ENCODE measurements at regions not wholly inside any gene's neighbourhood (a gene's known extent, or its start where the extent isn't known, plus 50 kb on each side); places are given as distances from the start of the nearest gene placed in this dataset.

GRCh38 chr2:20138696-20139095 lies 86.2 kb downstream of the SDC1 start:
- Histone ChIP-seq H3K9me3 (no peaks in the 10 kb centered on the region), H3K4me3 (no peak overlapping the region), H3K27ac (peak overlapping the region; percentile 32), H3K36me3 (no peaks in the 10 kb centered on the region), H3K4me1 (peaks cover 42% of the 10 kb centered on the region), H3K27me3 (no peaks in the 10 kb centered on the region)
- WGBS = 51% methylated on average over 6 of the region's 6 CpGs
- TF ChIP-seq EP300 (IDR thresholded peaks at IDR 0.05) (no peak), CTCF (IDR thresholded peaks at IDR 0.05) (no peak), POLR2AphosphoS5 (IDR thresholded peaks at IDR 0.05) (no peak), POLR2A (IDR thresholded peaks at IDR 0.05) (no peak)
- peak in 1 of 2 donors; percentile 49 for DNase-seq (ENCODE audit: low spot score in 2 of 2)

- Histone ChIP-seq H3K4me3 (no peak overlapping the region), H3K27ac (peak overlapping the region; percentile 6), H3K27me3 (no peaks in the 10 kb centered on the region), H3K36me3 (no peaks in the 10 kb centered on the region), H3K9me3 (no peaks in the 10 kb centered on the region), H3K4me1 (peaks cover 42% of the 10 kb centered on the region)
- 77% methylated on average over 8 of the region's 8 CpGs for WGBS
- TF ChIP-seq CTCF (IDR thresholded peaks at IDR 0.05) = no peak
- TF ChIP-seq POLR2AphosphoS5 (IDR thresholded peaks at IDR 0.05) = no peak
- no peak for TF ChIP-seq POLR2A (IDR thresholded peaks at IDR 0.05)
- no peak for TF ChIP-seq EP300 (IDR thresholded peaks at IDR 0.05)
- peak in 1 of 2 donors; percentile 28 for DNase-seq (ENCODE audit: low spot score in 2 of 2)
Measured at GRCh38 chr2:20137884-20138283, 86.5 kb upstream of the LAPTM4A start.

GRCh38 chr2:20137131-20137571 lies 85.7 kb upstream of the LAPTM4A start:
- WGBS = 77% methylated on average over 8 of the region's 10 CpGs
- no peaks in the 10 kb centered on the region for H3K9me3 ChIP-seq
- H3K4me3 ChIP-seq = no peak overlapping the region
- peaks cover 41% of the 10 kb centered on the region for H3K4me1 ChIP-seq
- H3K36me3 ChIP-seq = no peaks in the 10 kb centered on the region
- no peak for TF ChIP-seq EP300 (IDR thresholded peaks at IDR 0.05)
- TF ChIP-seq CTCF (IDR thresholded peaks at IDR 0.05) = no peak
- no peak for TF ChIP-seq POLR2AphosphoS5 (IDR thresholded peaks at IDR 0.05)
- TF ChIP-seq POLR2A (IDR thresholded peaks at IDR 0.05) = no peak
- DNase-seq (ENCODE audit: low spot score in 2 of 2) = no peak
- H3K27me3 ChIP-seq = no peaks in the 10 kb centered on the region
- no peak overlapping the region for H3K27ac ChIP-seq

GRCh38 chr2:20136149-20136548 lies 84.7 kb upstream of the LAPTM4A start:
- Histone ChIP-seq H3K9me3 (no peaks in the 10 kb centered on the region), H3K27ac (peak overlapping the region; percentile 64), H3K4me3 (no peak overlapping the region), H3K36me3 (no peaks in the 10 kb centered on the region), H3K27me3 (no peaks in the 10 kb centered on the region), H3K4me1 (peaks cover 31% of the 10 kb centered on the region)
- no peak for DNase-seq (ENCODE audit: low spot score in 2 of 2)
- peak in 1 of 3 donors; percentile 19 for TF ChIP-seq POLR2AphosphoS5 (IDR thresholded peaks at IDR 0.05)
- TF ChIP-seq CTCF (IDR thresholded peaks at IDR 0.05) = no peak
- WGBS = 86% methylated on average over 5 of the region's 12 CpGs

- WGBS = 12% methylated on average over 10 of the region's 10 CpGs
- peaks cover 29% of the 10 kb centered on the region for H3K4me1 ChIP-seq
Measured at GRCh38 chr2:20135631-20136050, 84.2 kb upstream of the LAPTM4A start.

More at GRCh38 chr2:20135631-20136050, 84.2 kb upstream of the LAPTM4A start:
- H3K27ac ChIP-seq = peak overlapping the region; percentile 64
- no peaks in the 10 kb centered on the region for H3K27me3 ChIP-seq
- peak in 1 of 2 donors; percentile 76 for DNase-seq (ENCODE audit: low spot score in 2 of 2)
- H3K36me3 ChIP-seq = no peaks in the 10 kb centered on the region
- H3K9me3 ChIP-seq = no peaks in the 10 kb centered on the region
- TF ChIP-seq POLR2A (IDR thresholded peaks at IDR 0.05) (no peak), POLR2AphosphoS5 (IDR thresholded peaks at IDR 0.05) (no peak), EP300 (IDR thresholded peaks at IDR 0.05) (no peak), CTCF (IDR thresholded peaks at IDR 0.05) (peak; percentile 33 to 67)
- H3K4me3 ChIP-seq = no peak overlapping the region

Measured in suprapubic skin (tissue), 4 donors.